ENCODE measurements at regions not wholly inside any gene's neighbourhood (a gene's known extent, or its start where the extent isn't known, plus 50 kb on each side); places are given as distances from the start of the nearest gene placed in this dataset.

DNA sequence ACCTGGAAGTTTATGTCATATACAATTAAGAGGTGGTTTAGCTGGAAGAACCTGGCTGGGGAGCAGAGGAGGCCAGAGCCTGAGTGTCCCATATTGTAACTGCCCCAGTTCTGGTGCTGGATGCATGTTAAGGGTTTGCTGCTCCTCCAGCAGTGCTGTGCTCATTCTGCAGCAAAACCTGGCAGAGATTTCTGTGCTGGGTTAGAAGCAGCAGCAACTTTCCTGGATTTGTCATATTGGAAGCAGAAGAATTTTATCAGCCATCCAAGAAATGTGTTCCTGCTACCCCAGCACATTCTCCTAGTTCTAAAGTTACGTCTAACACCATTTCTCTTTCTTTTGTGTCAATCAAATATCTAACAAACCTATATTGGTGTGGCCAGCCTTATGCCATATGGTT is 284.1 kb downstream of the TDRD15 start:
- no peak overlapping the region for H3K9ac ChIP-seq (ENCODE audit: insufficient read depth, low read depth, low read length)
- no peaks in the 10 kb centered on the region for H3K79me2 ChIP-seq (ENCODE audit: insufficient read depth, low read length)
- no peak overlapping the region for H3K4me3 ChIP-seq (replicated peaks in 1 of 3; ENCODE audit: insufficient read depth in 1 of 3, low read depth in 2 of 3, low read length in 3 of 3)
- in situ Hi-C loops (cut with HindIII; ENCODE audit: extremely low pct_ligation_motif_present, low pct_unique_long_range_greater_than_20kb), result no loop called here
- no peak overlapping the region for H3K4me2 ChIP-seq (ENCODE audit: low read depth, low read length)
- TF ChIP-seq, protein P1, sequence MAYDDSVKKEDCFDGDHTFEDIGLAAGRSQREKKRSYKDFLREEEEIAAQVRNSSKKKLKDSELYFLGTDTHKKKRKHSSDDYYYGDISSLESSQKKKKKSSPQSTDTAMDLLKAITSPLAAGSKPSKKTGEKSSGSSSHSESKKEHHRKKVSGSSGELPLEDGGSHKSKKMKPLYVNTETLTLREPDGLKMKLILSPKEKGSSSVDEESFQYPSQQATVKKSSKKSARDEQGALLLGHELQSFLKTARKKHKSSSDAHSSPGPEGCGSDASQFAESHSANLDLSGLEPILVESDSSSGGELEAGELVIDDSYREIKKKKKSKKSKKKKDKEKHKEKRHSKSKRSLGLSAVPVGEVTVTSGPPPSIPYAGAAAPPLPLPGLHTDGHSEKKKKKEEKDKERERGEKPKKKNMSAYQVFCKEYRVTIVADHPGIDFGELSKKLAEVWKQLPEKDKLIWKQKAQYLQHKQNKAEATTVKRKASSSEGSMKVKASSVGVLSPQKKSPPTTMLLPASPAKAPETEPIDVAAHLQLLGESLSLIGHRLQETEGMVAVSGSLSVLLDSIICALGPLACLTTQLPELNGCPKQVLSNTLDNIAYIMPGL (CRISPR knock-in tag; IDR thresholded peaks at IDR 0.05; ENCODE audit: borderline replicate concordance in 1 of 2, low read depth in 1 of 2), result no peak
- TF ChIP-seq, protein P2, sequence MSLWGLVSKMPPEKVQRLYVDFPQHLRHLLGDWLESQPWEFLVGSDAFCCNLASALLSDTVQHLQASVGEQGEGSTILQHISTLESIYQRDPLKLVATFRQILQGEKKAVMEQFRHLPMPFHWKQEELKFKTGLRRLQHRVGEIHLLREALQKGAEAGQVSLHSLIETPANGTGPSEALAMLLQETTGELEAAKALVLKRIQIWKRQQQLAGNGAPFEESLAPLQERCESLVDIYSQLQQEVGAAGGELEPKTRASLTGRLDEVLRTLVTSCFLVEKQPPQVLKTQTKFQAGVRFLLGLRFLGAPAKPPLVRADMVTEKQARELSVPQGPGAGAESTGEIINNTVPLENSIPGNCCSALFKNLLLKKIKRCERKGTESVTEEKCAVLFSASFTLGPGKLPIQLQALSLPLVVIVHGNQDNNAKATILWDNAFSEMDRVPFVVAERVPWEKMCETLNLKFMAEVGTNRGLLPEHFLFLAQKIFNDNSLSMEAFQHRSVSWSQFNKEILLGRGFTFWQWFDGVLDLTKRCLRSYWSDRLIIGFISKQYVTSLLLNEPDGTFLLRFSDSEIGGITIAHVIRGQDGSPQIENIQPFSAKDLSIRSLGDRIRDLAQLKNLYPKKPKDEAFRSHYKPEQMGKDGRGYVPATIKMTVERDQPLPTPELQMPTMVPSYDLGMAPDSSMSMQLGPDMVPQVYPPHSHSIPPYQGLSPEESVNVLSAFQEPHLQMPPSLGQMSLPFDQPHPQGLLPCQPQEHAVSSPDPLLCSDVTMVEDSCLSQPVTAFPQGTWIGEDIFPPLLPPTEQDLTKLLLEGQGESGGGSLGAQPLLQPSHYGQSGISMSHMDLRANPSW (CRISPR knock-in tag; IDR thresholded peaks at IDR 0.05; ENCODE audit: borderline replicate concordance), result no peak
- TF ChIP-seq HOXD1 (CRISPR knock-in tag; IDR thresholded peaks at IDR 0.05) (no peak), ZNF367 (CRISPR knock-in tag; IDR thresholded peaks at IDR 0.05; ENCODE audit: borderline replicate concordance) (no peak), SP1 (IDR thresholded peaks at IDR 0.05) (no peak), SP1 (CRISPR knock-in tag; IDR thresholded peaks at IDR 0.05) (no peak), ZNF556 (CRISPR knock-in tag; IDR thresholded peaks at IDR 0.05; ENCODE audit: borderline replicate concordance) (no peak), U2AF1 (optimal IDR thresholded peaks at IDR 0.05; ENCODE audit: low read depth, low read length) (no peak), BRCA1 (CRISPR knock-in tag; IDR thresholded peaks at IDR 0.05) (no peak), DNMT3B (CRISPR knock-in tag; conservative IDR thresholded peaks at IDR 0.05) (no peak), PTBP1 (IDR thresholded peaks at IDR 0.05; ENCODE audit: low read depth, low read length, poor library complexity, severe bottlenecking) (no peak)
- no peak overlapping the region for H3K27ac ChIP-seq (ENCODE audit: extremely low read length, insufficient read depth, low read length)
- intact Hi-C loops (cut with micrococcal nuclease; ENCODE audit: unreplicated experiment), result no loop called here
- H2AFZ ChIP-seq (ENCODE audit: low read length), result no peak overlapping the region
- 4% methylated on average over 1 of the region's 1 CpG for WGBS (ENCODE audit: low lambda C conversion rate)
- H3K9me3 ChIP-seq (ENCODE audit: low read length), result no peaks in the 10 kb centered on the region
- BruUV-seq (replicated peaks), result no TSS peak
- no peaks in the 10 kb centered on the region for H4K20me1 ChIP-seq (ENCODE audit: insufficient read depth, low read length)
- ATAC-seq (no peak), FAIRE-seq (no peak), DNase-seq (ENCODE audit: low spot score) (no peak)
- H3K36me3 ChIP-seq (replicated peaks in 1 of 2; ENCODE audit: control insufficient read depth in 1 of 2, insufficient read depth in 2 of 2, low read length in 2 of 2), result no peaks in the 10 kb centered on the region
- ChIA-PET POLR2A (no interaction called here), CTCF (ENCODE audit: low intra/inter-chr PET ratio, low total read pairs) (no interaction called here)
- peaks cover 11% of the 10 kb centered on the region; the same call in 1 of the 2 replicates for H3K4me1 ChIP-seq (ENCODE audit: insufficient read depth, low read length)
- H3K27me3 ChIP-seq (ENCODE audit: control insufficient read depth in 1 of 2, insufficient read depth in 2 of 2, low read length in 2 of 2), result peaks cover 0 to 10% of the 10 kb centered on the region in 2 experiments; a peak in 2 of 5 replicates

Data from HepG2 (cell line).